HG03039 (cell line): ENCODE measurements at regions not wholly inside any gene's neighbourhood (a gene's known extent, or its start where the extent isn't known, plus 50 kb on each side); places are given as distances from the start of the nearest gene placed in this dataset.
"Not testable (repeated sequence)": the region's sequence is repeated elsewhere in the genome, so short reads cannot be mapped to it uniquely, and the experiment has no call there.

ENCODE experiments used
- ATAC-seq: cut with Tn5 transposase; IDR thresholded peaks from one replicate; pipeline ENCODE4 v1.9.1; 2021; ENCODE audit warnings: mild to moderate bottlenecking, moderate library complexity; ENCODE audit not compliant: unreplicated experiment

- no peak for ATAC-seq
Observed at GRCh38 chr15:93333796-93334195, 244.8 kb upstream of the RGMA start.

- not testable (repeated sequence) for ATAC-seq
Observed at GRCh38 chr15:93333126-93333525, 244.1 kb upstream of the RGMA start.

- no peak for ATAC-seq
Observed at GRCh38 chr15:93332168-93332553, 243.2 kb upstream of the RGMA start.

GRCh38 chr15:93331545-93332167 is 242.6 kb upstream of the RGMA start:
- no peak for ATAC-seq

GRCh38 chr15:93330912-93331544 is 242.0 kb upstream of the RGMA start:
- ATAC-seq = no peak

- ATAC-seq = no peak
Observed at GRCh38 chr15:93327364-93327763, 238.4 kb upstream of the RGMA start.

- no peak for ATAC-seq
Observed at GRCh38 chr15:93324186-93324975, 235.4 kb upstream of the RGMA start.

- no peak for ATAC-seq
Observed at GRCh38 chr15:93321881-93322282, 232.9 kb upstream of the RGMA start.

- ATAC-seq = no peak
Observed at GRCh38 chr15:93319121-93319814, 230.3 kb upstream of the RGMA start.

GRCh38 chr15:93317772-93318171 is 228.8 kb upstream of the RGMA start:
- ATAC-seq = no peak

GRCh38 chr15:93314245-93314644 is 225.2 kb upstream of the RGMA start:
- no peak for ATAC-seq

GRCh38 chr15:93312891-93313486 is 224.0 kb upstream of the RGMA start:
- no peak for ATAC-seq

- ATAC-seq = no peak
Observed at GRCh38 chr15:93311620-93312019, 222.6 kb upstream of the RGMA start.

GRCh38 chr15:93308026-93308690 is 219.1 kb upstream of the RGMA start:
- ATAC-seq = no peak

- ATAC-seq = no peak
Observed at GRCh38 chr15:93307513-93307912, 218.5 kb upstream of the RGMA start.

GRCh38 chr15:93305306-93305705 is 216.3 kb upstream of the RGMA start:
- no peak for ATAC-seq

- no peak for ATAC-seq
Observed at GRCh38 chr15:93302080-93302765, 213.2 kb upstream of the RGMA start.

GRCh38 chr15:93300796-93301195 is 211.8 kb upstream of the RGMA start:
- no peak for ATAC-seq

GRCh38 chr15:93299675-93300074 is 210.7 kb upstream of the RGMA start:
- ATAC-seq = no peak

GRCh38 chr15:93298901-93299300 is 209.9 kb upstream of the RGMA start:
- ATAC-seq = no peak
